ENCODE measurements at regions not wholly inside any gene's neighbourhood (a gene's known extent, or its start where the extent isn't known, plus 50 kb on each side); places are given as distances from the start of the nearest gene placed in this dataset.

DNA sequence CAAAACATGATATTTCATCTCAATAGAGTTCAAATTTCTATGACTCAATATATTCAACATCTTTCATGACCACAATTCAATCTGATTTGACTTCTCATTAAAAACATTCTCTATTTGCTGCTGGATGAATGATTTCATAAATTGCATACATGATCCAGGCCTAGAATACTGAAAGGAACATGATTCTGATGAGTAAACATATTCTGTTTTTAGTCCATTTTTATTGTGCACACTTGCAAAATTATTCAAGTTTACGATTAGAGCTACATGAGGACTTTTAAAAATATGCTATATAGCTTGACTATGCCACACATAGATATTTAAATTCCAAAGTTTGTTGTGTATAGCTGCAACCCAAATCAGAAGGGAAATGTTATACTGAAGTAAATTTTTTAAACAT, 273.8 kb upstream of the GRIP1 start:
- Histone ChIP-seq H3K27me3 (ENCODE audit: insufficient read depth, low read length, poor library complexity) (no peaks in the 10 kb centered on the region), H4K20me1 (ENCODE audit: insufficient read depth, low read length) (no peaks in the 10 kb centered on the region), H3K4me2 (ENCODE audit: insufficient read depth, low read length) (no peak overlapping the region), H3K9me3 (ENCODE audit: insufficient read depth, low read length, severe bottlenecking) (no peaks in the 10 kb centered on the region), H3K79me2 (ENCODE audit: insufficient read depth, low read length) (no peaks in the 10 kb centered on the region), H3K4me1 (ENCODE audit: insufficient read depth, low read length) (no peaks in the 10 kb centered on the region), H2AFZ (ENCODE audit: low read depth, low read length) (no peak overlapping the region), H3K4me3 (ENCODE audit: low read depth in 1 of 2, low read length in 2 of 2) (no peak overlapping the region), H3K9ac (ENCODE audit: low read depth, low read length) (no peak overlapping the region), H3K27ac (ENCODE audit: low read length) (no peak overlapping the region), H3K36me3 (ENCODE audit: insufficient read depth, low read length) (no peaks in the 10 kb centered on the region)
- DNase-seq: no peak
- no peak for ATAC-seq (ENCODE audit: insufficient read depth, low read depth)
- TF ChIP-seq EZH2 (IDR thresholded peaks at IDR 0.05; ENCODE audit: borderline replicate concordance, low read depth, low read length, severe bottlenecking): no peak
- TF ChIP-seq, protein P1, sequence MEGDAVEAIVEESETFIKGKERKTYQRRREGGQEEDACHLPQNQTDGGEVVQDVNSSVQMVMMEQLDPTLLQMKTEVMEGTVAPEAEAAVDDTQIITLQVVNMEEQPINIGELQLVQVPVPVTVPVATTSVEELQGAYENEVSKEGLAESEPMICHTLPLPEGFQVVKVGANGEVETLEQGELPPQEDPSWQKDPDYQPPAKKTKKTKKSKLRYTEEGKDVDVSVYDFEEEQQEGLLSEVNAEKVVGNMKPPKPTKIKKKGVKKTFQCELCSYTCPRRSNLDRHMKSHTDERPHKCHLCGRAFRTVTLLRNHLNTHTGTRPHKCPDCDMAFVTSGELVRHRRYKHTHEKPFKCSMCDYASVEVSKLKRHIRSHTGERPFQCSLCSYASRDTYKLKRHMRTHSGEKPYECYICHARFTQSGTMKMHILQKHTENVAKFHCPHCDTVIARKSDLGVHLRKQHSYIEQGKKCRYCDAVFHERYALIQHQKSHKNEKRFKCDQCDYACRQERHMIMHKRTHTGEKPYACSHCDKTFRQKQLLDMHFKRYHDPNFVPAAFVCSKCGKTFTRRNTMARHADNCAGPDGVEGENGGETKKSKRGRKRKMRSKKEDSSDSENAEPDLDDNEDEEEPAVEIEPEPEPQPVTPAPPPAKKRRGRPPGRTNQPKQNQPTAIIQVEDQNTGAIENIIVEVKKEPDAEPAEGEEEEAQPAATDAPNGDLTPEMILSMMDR (IDR thresholded peaks at IDR 0.05; ENCODE audit: borderline replicate concordance, extremely low read depth, low read length, poor library complexity, severe bottlenecking): no peak

GRCh38 chr12:66956300-66956699, 277.4 kb upstream of the GRIP1 start:
- no peak for DNase-seq
- Histone ChIP-seq H3K9me3 (ENCODE audit: insufficient read depth, low read length, severe bottlenecking) (no peaks in the 10 kb centered on the region), H3K4me2 (ENCODE audit: insufficient read depth, low read length) (no peak overlapping the region), H3K4me1 (ENCODE audit: insufficient read depth, low read length) (no peaks in the 10 kb centered on the region), H4K20me1 (ENCODE audit: insufficient read depth, low read length) (no peaks in the 10 kb centered on the region), H3K79me2 (ENCODE audit: insufficient read depth, low read length) (no peaks in the 10 kb centered on the region), H3K27ac (ENCODE audit: low read length) (no peak overlapping the region), H3K27me3 (ENCODE audit: insufficient read depth, low read length, poor library complexity) (no peaks in the 10 kb centered on the region), H3K4me3 (ENCODE audit: low read depth in 1 of 2, low read length in 2 of 2) (no peak overlapping the region), H3K36me3 (ENCODE audit: insufficient read depth, low read length) (no peaks in the 10 kb centered on the region), H2AFZ (ENCODE audit: low read depth, low read length) (no peak overlapping the region), H3K9ac (ENCODE audit: low read depth, low read length) (no peak overlapping the region)
- TF ChIP-seq, protein P1 (IDR thresholded peaks at IDR 0.05; ENCODE audit: borderline replicate concordance, extremely low read depth, low read length, poor library complexity, severe bottlenecking): no peak
- no peak for TF ChIP-seq EZH2 (IDR thresholded peaks at IDR 0.05; ENCODE audit: borderline replicate concordance, low read depth, low read length, severe bottlenecking)
- no peak for ATAC-seq (ENCODE audit: insufficient read depth, low read depth)

GRCh38 chr12:66959276-66959675, 280.4 kb upstream of the GRIP1 start:
- no peak overlapping the region for H2AFZ ChIP-seq (ENCODE audit: low read depth, low read length)
- H3K4me3 ChIP-seq (ENCODE audit: low read depth in 1 of 2, low read length in 2 of 2): no peak overlapping the region
- no peaks in the 10 kb centered on the region for H3K36me3 ChIP-seq (ENCODE audit: insufficient read depth, low read length)
- DNase-seq (no peak), ATAC-seq (ENCODE audit: insufficient read depth, low read depth) (no peak)
- H3K4me1 ChIP-seq (ENCODE audit: insufficient read depth, low read length): peaks cover 6% of the 10 kb centered on the region
- TF ChIP-seq, protein P1 (IDR thresholded peaks at IDR 0.05; ENCODE audit: borderline replicate concordance, extremely low read depth, low read length, poor library complexity, severe bottlenecking): no peak
- TF ChIP-seq EZH2 (IDR thresholded peaks at IDR 0.05; ENCODE audit: borderline replicate concordance, low read depth, low read length, severe bottlenecking): no peak
- H3K27ac ChIP-seq (ENCODE audit: low read length): no peak overlapping the region
- H3K27me3 ChIP-seq (ENCODE audit: insufficient read depth, low read length, poor library complexity): no peaks in the 10 kb centered on the region
- H4K20me1 ChIP-seq (ENCODE audit: insufficient read depth, low read length): no peaks in the 10 kb centered on the region
- no peaks in the 10 kb centered on the region for H3K9me3 ChIP-seq (ENCODE audit: insufficient read depth, low read length, severe bottlenecking)
- H3K9ac ChIP-seq (ENCODE audit: low read depth, low read length): no peak overlapping the region
- no peaks in the 10 kb centered on the region for H3K79me2 ChIP-seq (ENCODE audit: insufficient read depth, low read length)
- no peak overlapping the region for H3K4me2 ChIP-seq (ENCODE audit: insufficient read depth, low read length)

DNA sequence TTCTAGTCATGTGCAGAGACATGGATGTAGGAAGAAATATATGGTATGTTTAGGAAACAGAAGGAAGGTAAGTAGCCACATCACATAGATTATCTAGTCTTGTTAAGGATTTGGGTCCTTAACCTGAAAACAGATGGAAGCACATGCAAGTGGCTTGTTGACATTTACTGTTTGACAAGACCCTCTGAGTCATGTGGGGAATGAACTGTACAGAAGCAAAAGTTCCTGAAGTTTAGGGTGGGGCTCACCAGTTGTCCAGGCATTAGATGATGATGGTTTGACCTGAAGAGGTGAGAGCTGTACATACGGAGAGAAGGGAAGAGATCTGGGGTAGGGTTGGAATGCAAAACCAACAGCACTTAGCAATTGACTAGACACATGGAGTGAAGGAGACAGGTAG, 281.1 kb upstream of the GRIP1 start:
- Histone ChIP-seq H2AFZ (ENCODE audit: low read depth, low read length) (no peak overlapping the region), H3K27ac (ENCODE audit: low read length) (no peak overlapping the region)

More for the DNA sequence above, 281.1 kb upstream of the GRIP1 start:
- H3K9me3 ChIP-seq (ENCODE audit: insufficient read depth, low read length, severe bottlenecking): no peaks in the 10 kb centered on the region
- H3K9ac ChIP-seq (ENCODE audit: low read depth, low read length): no peak overlapping the region
- peaks cover 13% of the 10 kb centered on the region for H3K4me1 ChIP-seq (ENCODE audit: insufficient read depth, low read length)
- ATAC-seq (ENCODE audit: insufficient read depth, low read depth) (no peak), DNase-seq (no peak)
- H3K4me2 ChIP-seq (ENCODE audit: insufficient read depth, low read length): no peak overlapping the region
- TF ChIP-seq, protein P1 (IDR thresholded peaks at IDR 0.05; ENCODE audit: borderline replicate concordance, extremely low read depth, low read length, poor library complexity, severe bottlenecking): no peak
- TF ChIP-seq EZH2 (IDR thresholded peaks at IDR 0.05; ENCODE audit: borderline replicate concordance, low read depth, low read length, severe bottlenecking): no peak
- no peaks in the 10 kb centered on the region for H3K36me3 ChIP-seq (ENCODE audit: insufficient read depth, low read length)
- H4K20me1 ChIP-seq (ENCODE audit: insufficient read depth, low read length): no peaks in the 10 kb centered on the region
- H3K4me3 ChIP-seq (ENCODE audit: low read depth in 1 of 2, low read length in 2 of 2): no peak overlapping the region
- H3K27me3 ChIP-seq (ENCODE audit: insufficient read depth, low read length, poor library complexity): no peaks in the 10 kb centered on the region
- no peaks in the 10 kb centered on the region for H3K79me2 ChIP-seq (ENCODE audit: insufficient read depth, low read length)
